ENCODE measurements at regions not wholly inside any gene's neighbourhood (a gene's known extent, or its start where the extent isn't known, plus 50 kb on each side); places are given as distances from the start of the nearest gene placed in this dataset.
A peak's percentile ranks its signal among the peaks of the same experiment; 100 is the strongest.
"Not testable (repeated sequence)": the region's sequence is repeated elsewhere in the genome, so short reads cannot be mapped to it uniquely, and the experiment has no call there.

- not testable (repeated sequence) for H3K79me2 ChIP-seq; H3K4me1 ChIP-seq; H3K9ac ChIP-seq; H3K27me3 ChIP-seq (ENCODE audit: control insufficient read depth, insufficient read depth, low read length); H3K4me3 ChIP-seq (ENCODE audit: low read depth, low read length); H2AFZ ChIP-seq; H3K27ac ChIP-seq; H3K9me3 ChIP-seq (ENCODE audit: control insufficient read depth, low read length); H3K36me3 ChIP-seq (ENCODE audit: control insufficient read depth, insufficient read depth, low read length); H3K4me2 ChIP-seq (ENCODE audit: low read length)
These were observed 442.5 kb downstream of the SPATA31A1 start for GRCh38 chr9:39797935-39798334.

- H2AFZ ChIP-seq; H3K27me3 ChIP-seq (ENCODE audit: control insufficient read depth, insufficient read depth, low read length); H3K4me1 ChIP-seq; H3K36me3 ChIP-seq (ENCODE audit: control insufficient read depth, insufficient read depth, low read length); H3K9ac ChIP-seq; H3K27ac ChIP-seq; H3K4me2 ChIP-seq (ENCODE audit: low read length); H3K79me2 ChIP-seq; H3K4me3 ChIP-seq (ENCODE audit: low read depth, low read length); H3K9me3 ChIP-seq (ENCODE audit: control insufficient read depth, low read length): not testable (repeated sequence)
These were observed 443.8 kb downstream of the SPATA31A1 start for GRCh38 chr9:39799252-39799651.

GRCh38 chr9:39802561-39802960 lies 447.1 kb downstream of the SPATA31A1 start:
- H3K79me2 ChIP-seq; H3K4me3 ChIP-seq (ENCODE audit: low read depth, low read length); H3K36me3 ChIP-seq (ENCODE audit: control insufficient read depth, insufficient read depth, low read length); H3K27me3 ChIP-seq (ENCODE audit: control insufficient read depth, insufficient read depth, low read length); H2AFZ ChIP-seq; H3K4me2 ChIP-seq (ENCODE audit: low read length); H3K4me1 ChIP-seq; H3K27ac ChIP-seq; H3K9me3 ChIP-seq (ENCODE audit: control insufficient read depth, low read length); H3K9ac ChIP-seq: not testable (repeated sequence)

GRCh38 chr9:39809401-39810226 lies 454.1 kb downstream of the SPATA31A1 start:
- Histone ChIP-seq H3K27ac (peak overlapping the region; percentile 78), H3K9ac (peak overlapping the region; percentile 13), H3K4me2 (ENCODE audit: low read length) (peak overlapping the region; percentile 78), H2AFZ (peak overlapping the region; percentile 76), H3K4me3 (ENCODE audit: low read depth, low read length) (peak overlapping the region; percentile 77)
- H3K27me3 ChIP-seq (ENCODE audit: control insufficient read depth, insufficient read depth, low read length); H3K36me3 ChIP-seq (ENCODE audit: control insufficient read depth, insufficient read depth, low read length); H3K9me3 ChIP-seq (ENCODE audit: control insufficient read depth, low read length); H3K79me2 ChIP-seq; H3K4me1 ChIP-seq: not testable (repeated sequence)

GRCh38 chr9:39810401-39810800 lies 454.9 kb downstream of the SPATA31A1 start:
- H3K9ac ChIP-seq; H3K36me3 ChIP-seq (ENCODE audit: control insufficient read depth, insufficient read depth, low read length); H3K4me3 ChIP-seq (ENCODE audit: low read depth, low read length); H3K27ac ChIP-seq; H3K4me2 ChIP-seq (ENCODE audit: low read length); H3K9me3 ChIP-seq (ENCODE audit: control insufficient read depth, low read length); H2AFZ ChIP-seq; H3K79me2 ChIP-seq; H3K4me1 ChIP-seq; H3K27me3 ChIP-seq (ENCODE audit: control insufficient read depth, insufficient read depth, low read length): not testable (repeated sequence)

- H3K9ac ChIP-seq; H3K4me1 ChIP-seq; H3K36me3 ChIP-seq (ENCODE audit: control insufficient read depth, insufficient read depth, low read length); H3K9me3 ChIP-seq (ENCODE audit: control insufficient read depth, low read length); H3K79me2 ChIP-seq; H2AFZ ChIP-seq; H3K27ac ChIP-seq; H3K4me3 ChIP-seq (ENCODE audit: low read depth, low read length); H3K4me2 ChIP-seq (ENCODE audit: low read length); H3K27me3 ChIP-seq (ENCODE audit: control insufficient read depth, insufficient read depth, low read length): not testable (repeated sequence)
These were observed 456.1 kb downstream of the SPATA31A1 start for GRCh38 chr9:39811615-39812014.

GRCh38 chr9:39828457-39828856 lies 473.0 kb downstream of the SPATA31A1 start:
- not testable (repeated sequence) for H3K4me1 ChIP-seq; H2AFZ ChIP-seq; H3K4me2 ChIP-seq (ENCODE audit: low read length); H3K9me3 ChIP-seq (ENCODE audit: control insufficient read depth, low read length); H3K4me3 ChIP-seq (ENCODE audit: low read depth, low read length); H3K36me3 ChIP-seq (ENCODE audit: control insufficient read depth, insufficient read depth, low read length); H3K9ac ChIP-seq; H3K27me3 ChIP-seq (ENCODE audit: control insufficient read depth, insufficient read depth, low read length); H3K79me2 ChIP-seq; H3K27ac ChIP-seq

Measured in parathyroid adenoma (tissue), 2 donors.